H9 (cell line): ENCODE measurements at regions not wholly inside any gene's neighbourhood (a gene's known extent, or its start where the extent isn't known, plus 50 kb on each side); places are given as distances from the start of the nearest gene placed in this dataset.

Experiments used
- DNase-seq: peaks from one replicate; pipeline ENCODE4 v3.0.0-alpha.2; 2017
- H2AFZ ChIP-seq: one replicate; pipeline ENCODE4 v1.6.1; 2013; ENCODE audit warnings: mild to moderate bottlenecking, low read length, control low read depth, moderate library complexity
- H2AK5ac ChIP-seq: 2 replicates; pipeline ENCODE4 v1.6.1; 2013; ENCODE audit warnings: low read length, control low read depth, mixed read lengths; ENCODE audit not compliant: insufficient read length
- H2BK120ac ChIP-seq: one replicate; pipeline ENCODE4 v1.6.1; 2013; ENCODE audit warnings: low read depth, mild to moderate bottlenecking, low read length, control low read depth, inconsistent platforms; ENCODE audit not compliant: poor library complexity, severe bottlenecking
- H2BK12ac ChIP-seq: 2 replicates; pipeline ENCODE4 v1.6.1; 2013; ENCODE audit warnings: low read length, control low read depth, mixed read lengths, low read depth; ENCODE audit not compliant: insufficient read length
- H2BK15ac ChIP-seq: 2 replicates; pipeline ENCODE4 v1.6.1; 2013; ENCODE audit warnings: low read depth, low read length, control low read depth
- H2BK20ac ChIP-seq: one replicate; pipeline ENCODE4 v1.6.1; 2013; ENCODE audit warnings: low read depth, mild to moderate bottlenecking, low read length, control low read depth, inconsistent platforms; ENCODE audit not compliant: poor library complexity, severe bottlenecking
- H2BK5ac ChIP-seq: 2 replicates; pipeline ENCODE4 v1.6.1; 2013; ENCODE audit warnings: low read length, control low read depth, mixed read lengths; ENCODE audit not compliant: insufficient read length
- H3K14ac ChIP-seq: 2 replicates; pipeline ENCODE4 v1.6.1; 2013; ENCODE audit warnings: low read length, control low read depth; ENCODE audit not compliant: insufficient read depth
- H3K18ac ChIP-seq: 2 replicates; pipeline ENCODE4 v1.6.1; 2013; ENCODE audit warnings: low read depth, mild to moderate bottlenecking, mixed read lengths, low read length, control low read depth; ENCODE audit not compliant: insufficient read length
- H3K23ac ChIP-seq: 2 replicates; pipeline ENCODE4 v1.6.1; 2013; ENCODE audit warnings: low read length, control low read depth, mixed read lengths, low read depth; ENCODE audit not compliant: insufficient read length
- H3K23me2 ChIP-seq: 2 replicates; pipeline ENCODE4 v1.6.1; 2013; ENCODE audit warnings: low read depth, mild to moderate bottlenecking, mixed read lengths, low read length, control low read depth; ENCODE audit not compliant: insufficient read length, poor library complexity, severe bottlenecking
- H3K27ac ChIP-seq: 2 replicates; pipeline ENCODE4 v1.5.1; 2013; ENCODE audit warnings: low read length, control low read depth, mixed read lengths, low read depth; ENCODE audit not compliant: insufficient read length
- H3K27me3 ChIP-seq: 2 replicates; pipeline ENCODE4 v1.6.1; 2013; ENCODE audit warnings: low read length, control low read depth, inconsistent platforms; ENCODE audit not compliant: insufficient read depth
- H3K4ac ChIP-seq: 2 replicates; pipeline ENCODE4 v1.6.1; 2013; ENCODE audit warnings: low read depth, mild to moderate bottlenecking, control low read depth, inconsistent platforms, low read length, moderate library complexity
- H3K4me1 ChIP-seq: 2 replicates; pipeline ENCODE4 v1.6.1; 2013; ENCODE audit warnings: low read length, control low read depth, inconsistent platforms; ENCODE audit not compliant: insufficient read depth
- H3K4me2 ChIP-seq: 2 replicates; pipeline ENCODE4 v1.6.1; 2013; ENCODE audit warnings: low read length, control low read depth, mixed read lengths; ENCODE audit not compliant: insufficient read length, insufficient read depth
- H3K56ac ChIP-seq: 2 replicates; pipeline ENCODE4 v1.6.1; 2013; ENCODE audit warnings: low read depth, mild to moderate bottlenecking, mixed read lengths, low read length, control low read depth; ENCODE audit not compliant: insufficient read length
- H3K79me1 ChIP-seq: 2 replicates; pipeline ENCODE4 v1.6.1; 2013; ENCODE audit warnings: low read depth, mild to moderate bottlenecking, moderate library complexity, low read length, control low read depth, inconsistent platforms; ENCODE audit not compliant: insufficient read depth, poor library complexity, severe bottlenecking
- H3K79me2 ChIP-seq: 2 replicates; pipeline ENCODE4 v1.6.1; 2013; ENCODE audit warnings: low read length, control low read depth, inconsistent platforms; ENCODE audit not compliant: insufficient read depth
- H3K9ac ChIP-seq: 2 replicates; pipeline ENCODE4 v1.6.1; 2013; ENCODE audit warnings: low read length, control low read depth, mixed read lengths; ENCODE audit not compliant: insufficient read length; ENCODE audit errors: extremely low read depth
- H3K9me3 ChIP-seq: one replicate; pipeline ENCODE4 v1.6.1; 2013; ENCODE audit warnings: low read depth, low read length, inconsistent platforms; ENCODE audit not compliant: control insufficient read depth
- H3T11ph ChIP-seq: one replicate; pipeline ENCODE4 v1.6.1; 2013; ENCODE audit warnings: mild to moderate bottlenecking, low read length, control low read depth, inconsistent platforms
- H4K20me1 ChIP-seq: one replicate; pipeline ENCODE4 v1.6.1; 2013; ENCODE audit not compliant: control insufficient read depth, insufficient read length, insufficient read depth
- H4K5ac ChIP-seq: 2 replicates; pipeline ENCODE4 v1.6.1; 2013; ENCODE audit warnings: low read depth, mild to moderate bottlenecking, mixed read lengths, low read length, control low read depth; ENCODE audit not compliant: insufficient read length
- H4K8ac ChIP-seq: replicated peaks from 2 replicates; pipeline ENCODE4 v1.6.1; 2013; ENCODE audit warnings: low read length, control low read depth, mixed read lengths, low read depth; ENCODE audit not compliant: insufficient read length
- H4K91ac ChIP-seq: 2 replicates; pipeline ENCODE4 v1.6.1; 2013; ENCODE audit warnings: low read depth, mild to moderate bottlenecking, moderate library complexity, mixed read lengths, low read length, control low read depth; ENCODE audit not compliant: insufficient read length
- H3K27ac Mint-ChIP-seq, 3 experiments: 2 replicates in 2 of 3; 3 replicates in 1 of 3; pipeline ENCODE4 v1.8.0; 2020 to 2021; ENCODE audit warnings: mixed read lengths in 3 of 3, mild to moderate bottlenecking in 1 of 3, moderate library complexity in 1 of 3
- H3K27me3 Mint-ChIP-seq: 2 replicates; pipeline ENCODE4 v1.8.0; 2021; ENCODE audit warnings: low read depth, mild to moderate bottlenecking, moderate library complexity, mixed read lengths
- H3K36me3 Mint-ChIP-seq, 3 experiments: 2 replicates in 2 of 3; 3 replicates in 1 of 3; pipeline ENCODE4 v1.8.0; 2020 to 2021; ENCODE audit warnings: low read depth in 3 of 3, mixed read lengths in 3 of 3; ENCODE audit not compliant: insufficient read depth in 1 of 3
- H3K4me1 Mint-ChIP-seq, 2 experiments: 2 replicates each; pipeline ENCODE4 v1.8.0; 2020; ENCODE audit warnings: mixed read lengths in 2 of 2
- H3K4me3 Mint-ChIP-seq, 2 experiments: 2 replicates in 1 of 2; 3 replicates in 1 of 2; pipeline ENCODE4 v1.8.0; 2020 to 2021; ENCODE audit warnings: mild to moderate bottlenecking in 2 of 2, mixed read lengths in 2 of 2, moderate library complexity in 1 of 2
- H3K9me3 Mint-ChIP-seq, 2 experiments: 2 replicates in 1 of 2; 3 replicates in 1 of 2; pipeline ENCODE4 v1.8.0; 2020; ENCODE audit warnings: mild to moderate bottlenecking in 2 of 2, mixed read lengths in 2 of 2, moderate library complexity in 1 of 2
- WGBS: extraction: QIAGEN DNeasy Blood & Tissue Kit; methylation state at CpG from one replicate; pipeline ENCODE4 v1.1.7; 2013; ENCODE audit warnings: missing lambda C conversion rate, low lambda C conversion rate, mixed read lengths; ENCODE audit not compliant: insufficient read length; ENCODE audit errors: extremely low coverage; 5-methylcytosine and 5-hydroxymethylcytosine counted together
- TF ChIP-seq, protein P1 (sequence below): fragments of 200-600 bp; sonication (generic); conservative IDR thresholded peaks from 3 replicates; pipeline ENCODE4 v1.8.0; 2021; ENCODE audit warnings: antibody characterized with exemption, mild to moderate bottlenecking

DNA sequence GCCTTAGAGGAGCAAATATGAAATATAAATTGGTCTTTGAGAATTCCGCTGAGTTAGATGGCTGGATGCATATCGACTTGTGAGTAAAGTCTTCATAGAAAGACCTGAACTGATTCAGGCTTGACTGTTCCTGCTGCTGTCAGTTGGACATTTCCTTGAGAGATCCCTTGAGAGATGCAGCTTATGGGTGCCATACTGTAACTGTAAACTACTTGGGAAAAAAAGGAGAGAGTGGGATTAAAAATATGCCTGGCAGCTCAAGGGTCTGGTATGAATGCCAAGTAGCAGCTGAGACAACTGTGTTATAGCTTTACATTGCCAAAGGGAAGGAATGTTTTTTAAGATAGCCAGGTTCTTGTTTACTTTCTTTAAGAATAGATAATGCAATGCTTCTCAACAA lies 926.6 kb downstream of the EPHA3 start:
- no peak overlapping the region for H2BK120ac ChIP-seq
- H2BK12ac ChIP-seq = no peak overlapping the region
- no peak overlapping the region for H3K4me3 Mint-ChIP-seq
- no peak overlapping the region for H4K5ac ChIP-seq
- 0 out of 7 replicates have a peak overlapping the region, but pooled peaks of 1 of the 3 experiments have one; percentile 6 for H3K27ac Mint-ChIP-seq
- H3K9ac ChIP-seq = no peak overlapping the region
- H3K36me3 Mint-ChIP-seq = no peaks in the 10 kb centered on the region; a peak in 2 of 7 replicates
- H3K27me3 ChIP-seq = no peaks in the 10 kb centered on the region
- no peak overlapping the region for H3K56ac ChIP-seq
- H3K79me2 ChIP-seq = no peaks in the 10 kb centered on the region
- H3K4me1 Mint-ChIP-seq = peaks cover 45 to 46% of the 10 kb centered on the region in 2 experiments
- TF ChIP-seq, protein P1, sequence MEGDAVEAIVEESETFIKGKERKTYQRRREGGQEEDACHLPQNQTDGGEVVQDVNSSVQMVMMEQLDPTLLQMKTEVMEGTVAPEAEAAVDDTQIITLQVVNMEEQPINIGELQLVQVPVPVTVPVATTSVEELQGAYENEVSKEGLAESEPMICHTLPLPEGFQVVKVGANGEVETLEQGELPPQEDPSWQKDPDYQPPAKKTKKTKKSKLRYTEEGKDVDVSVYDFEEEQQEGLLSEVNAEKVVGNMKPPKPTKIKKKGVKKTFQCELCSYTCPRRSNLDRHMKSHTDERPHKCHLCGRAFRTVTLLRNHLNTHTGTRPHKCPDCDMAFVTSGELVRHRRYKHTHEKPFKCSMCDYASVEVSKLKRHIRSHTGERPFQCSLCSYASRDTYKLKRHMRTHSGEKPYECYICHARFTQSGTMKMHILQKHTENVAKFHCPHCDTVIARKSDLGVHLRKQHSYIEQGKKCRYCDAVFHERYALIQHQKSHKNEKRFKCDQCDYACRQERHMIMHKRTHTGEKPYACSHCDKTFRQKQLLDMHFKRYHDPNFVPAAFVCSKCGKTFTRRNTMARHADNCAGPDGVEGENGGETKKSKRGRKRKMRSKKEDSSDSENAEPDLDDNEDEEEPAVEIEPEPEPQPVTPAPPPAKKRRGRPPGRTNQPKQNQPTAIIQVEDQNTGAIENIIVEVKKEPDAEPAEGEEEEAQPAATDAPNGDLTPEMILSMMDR = no peak
- no peak overlapping the region for H3K4ac ChIP-seq
- H2BK20ac ChIP-seq = no peak overlapping the region
- no peak overlapping the region for H3K27ac ChIP-seq
- H3K14ac ChIP-seq = no peak overlapping the region
- H4K20me1 ChIP-seq = no peaks in the 10 kb centered on the region
- no peak overlapping the region for H2AFZ ChIP-seq
- no peaks in the 10 kb centered on the region for H3K79me1 ChIP-seq
- no peak overlapping the region for H2BK5ac ChIP-seq
- peaks cover 0 to 3% of the 10 kb centered on the region in 2 experiments; a peak in 2 of 5 replicates for H3K9me3 Mint-ChIP-seq
- no peaks in the 10 kb centered on the region for H3K23me2 ChIP-seq
- H3T11ph ChIP-seq = no peak overlapping the region
- no peak overlapping the region for H4K8ac ChIP-seq
- no peak overlapping the region for H3K23ac ChIP-seq
- no peak overlapping the region for H3K4me2 ChIP-seq
- WGBS = no CpG with 5 or more reads among the region's 2 CpGs
- no peaks in the 10 kb centered on the region for H3K9me3 ChIP-seq
- no peak overlapping the region for H4K91ac ChIP-seq
- H3K18ac ChIP-seq = no peak overlapping the region
- H3K27me3 Mint-ChIP-seq = no peaks in the 10 kb centered on the region
- peaks cover 8% of the 10 kb centered on the region; the same call in 1 of the 2 replicates for H3K4me1 ChIP-seq
- no peak overlapping the region for H2BK15ac ChIP-seq
- DNase-seq = no peak
- no peak overlapping the region for H2AK5ac ChIP-seq
